ENCODE measurements at regions not wholly inside any gene's neighbourhood (a gene's known extent, or its start where the extent isn't known, plus 50 kb on each side); places are given as distances from the start of the nearest gene placed in this dataset.

DNA sequence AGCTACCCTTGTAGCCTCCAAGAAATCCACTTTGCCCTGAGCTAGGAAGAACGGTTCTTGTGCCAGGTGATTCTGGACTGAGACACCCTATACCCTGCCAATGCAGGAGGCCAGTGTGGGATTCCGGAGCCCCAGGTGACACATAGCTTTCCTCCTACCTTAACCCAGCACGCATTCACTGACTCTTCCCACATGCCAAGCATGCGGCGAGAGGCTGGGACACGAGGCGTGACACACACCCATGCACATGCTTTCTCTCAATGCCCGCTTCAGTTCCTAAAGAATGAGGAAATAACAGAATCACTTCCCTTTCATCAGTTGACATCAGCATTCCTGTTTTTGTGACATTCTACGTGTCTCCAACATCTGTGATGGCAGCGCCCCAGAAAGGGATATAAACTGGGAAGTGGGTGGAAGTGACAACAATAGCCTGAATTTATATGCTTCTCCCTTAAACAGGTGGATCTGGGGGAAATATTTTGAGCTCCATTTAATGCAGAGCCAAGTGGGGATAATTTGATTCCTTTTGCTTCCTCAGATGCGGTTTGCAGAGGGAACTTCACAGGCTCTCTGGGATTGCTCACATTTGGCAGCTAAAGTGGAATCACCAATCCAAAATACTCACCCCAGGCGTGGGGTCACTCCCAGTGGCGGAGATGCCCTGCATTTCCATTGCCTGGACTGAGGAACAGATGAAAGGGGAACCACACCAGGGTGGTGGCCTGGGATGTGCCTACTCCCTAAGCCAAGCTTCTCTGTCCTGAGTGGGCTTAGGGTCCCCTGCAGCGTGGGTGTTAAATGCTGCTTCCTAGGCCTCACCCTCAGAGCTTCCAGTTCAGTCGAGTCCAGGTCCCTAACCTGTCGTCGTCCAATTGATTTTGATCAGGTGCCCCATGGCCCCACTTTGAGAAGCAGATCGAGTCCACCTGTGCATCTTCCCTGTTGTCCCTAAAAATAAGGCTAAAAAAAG, 445.1 kb downstream of the SIPA1L2 start:
- intact Hi-C loops (cut with micrococcal nuclease; ENCODE audit: unreplicated experiment) = no loop called here
- H3K4me3 ChIP-seq (ENCODE audit: low read depth, low read length, poor library complexity, severe bottlenecking) = no peak overlapping the region
- TF ChIP-seq, protein P1, sequence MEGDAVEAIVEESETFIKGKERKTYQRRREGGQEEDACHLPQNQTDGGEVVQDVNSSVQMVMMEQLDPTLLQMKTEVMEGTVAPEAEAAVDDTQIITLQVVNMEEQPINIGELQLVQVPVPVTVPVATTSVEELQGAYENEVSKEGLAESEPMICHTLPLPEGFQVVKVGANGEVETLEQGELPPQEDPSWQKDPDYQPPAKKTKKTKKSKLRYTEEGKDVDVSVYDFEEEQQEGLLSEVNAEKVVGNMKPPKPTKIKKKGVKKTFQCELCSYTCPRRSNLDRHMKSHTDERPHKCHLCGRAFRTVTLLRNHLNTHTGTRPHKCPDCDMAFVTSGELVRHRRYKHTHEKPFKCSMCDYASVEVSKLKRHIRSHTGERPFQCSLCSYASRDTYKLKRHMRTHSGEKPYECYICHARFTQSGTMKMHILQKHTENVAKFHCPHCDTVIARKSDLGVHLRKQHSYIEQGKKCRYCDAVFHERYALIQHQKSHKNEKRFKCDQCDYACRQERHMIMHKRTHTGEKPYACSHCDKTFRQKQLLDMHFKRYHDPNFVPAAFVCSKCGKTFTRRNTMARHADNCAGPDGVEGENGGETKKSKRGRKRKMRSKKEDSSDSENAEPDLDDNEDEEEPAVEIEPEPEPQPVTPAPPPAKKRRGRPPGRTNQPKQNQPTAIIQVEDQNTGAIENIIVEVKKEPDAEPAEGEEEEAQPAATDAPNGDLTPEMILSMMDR (conservative IDR thresholded peaks at IDR 0.05; ENCODE audit: low read depth, low read length) = no peak
- no peak for TF ChIP-seq EZH2 (IDR thresholded peaks at IDR 0.05; ENCODE audit: borderline replicate concordance, low read depth, low read length, poor library complexity, severe bottlenecking)
- H3K36me3 ChIP-seq (ENCODE audit: insufficient read depth, low read length, poor library complexity, severe bottlenecking) = no peaks in the 10 kb centered on the region
- ChIA-PET POLR2A (ENCODE audit: low non-redundant PET) (no interaction called here), CTCF (no interaction called here)
- no TSS peak for BruUV-seq (replicated peaks)
- DNase-seq (ENCODE audit: low spot score) = no peak
- H3K27ac ChIP-seq (ENCODE audit: low read depth, low read length, poor library complexity, severe bottlenecking) = no peak overlapping the region
- peaks cover 5% of the 10 kb centered on the region for H3K4me1 ChIP-seq (ENCODE audit: insufficient read depth, low read length, poor library complexity, severe bottlenecking)
- H3K27me3 ChIP-seq (replicated peaks; ENCODE audit: insufficient read depth, low read depth, low read length, poor library complexity) = no peaks in the 10 kb centered on the region
- H3K9me3 ChIP-seq (ENCODE audit: low read depth, low read length, poor library complexity, severe bottlenecking) = no peaks in the 10 kb centered on the region

DNA sequence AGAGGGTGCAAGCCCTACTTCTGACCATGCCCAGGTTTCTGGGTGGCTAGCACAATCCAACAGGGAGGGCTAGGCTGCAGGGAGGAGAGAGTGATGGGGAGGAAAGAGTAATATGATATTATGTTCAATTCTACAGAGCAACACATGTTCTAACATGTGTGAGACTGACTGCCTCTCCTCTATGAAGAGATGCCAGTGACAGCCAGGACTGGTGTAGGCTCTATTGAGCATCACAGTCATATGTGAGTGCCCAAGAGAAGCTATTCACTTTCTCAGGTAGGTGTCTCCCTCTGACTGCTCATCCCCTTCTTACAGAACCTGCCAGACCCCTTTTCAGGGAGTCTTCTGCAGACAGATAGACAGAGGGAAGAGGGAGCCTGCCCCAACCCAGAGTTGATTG, 446.1 kb downstream of the SIPA1L2 start:
- no peak for DNase-seq (ENCODE audit: low spot score)
- ChIA-PET POLR2A (ENCODE audit: low non-redundant PET) (no interaction called here), CTCF (no interaction called here)
- TF ChIP-seq, protein P1 (conservative IDR thresholded peaks at IDR 0.05; ENCODE audit: low read depth, low read length) = no peak
- no peak for TF ChIP-seq EZH2 (IDR thresholded peaks at IDR 0.05; ENCODE audit: borderline replicate concordance, low read depth, low read length, poor library complexity, severe bottlenecking)
- Histone ChIP-seq H3K27me3 (replicated peaks; ENCODE audit: insufficient read depth, low read depth, low read length, poor library complexity) (no peaks in the 10 kb centered on the region), H3K4me3 (ENCODE audit: low read depth, low read length, poor library complexity, severe bottlenecking) (no peak overlapping the region), H3K36me3 (ENCODE audit: insufficient read depth, low read length, poor library complexity, severe bottlenecking) (no peaks in the 10 kb centered on the region), H3K9me3 (ENCODE audit: low read depth, low read length, poor library complexity, severe bottlenecking) (no peaks in the 10 kb centered on the region), H3K4me1 (ENCODE audit: insufficient read depth, low read length, poor library complexity, severe bottlenecking) (peaks cover 5% of the 10 kb centered on the region), H3K27ac (ENCODE audit: low read depth, low read length, poor library complexity, severe bottlenecking) (no peak overlapping the region)
- BruUV-seq (replicated peaks) = no TSS peak
- intact Hi-C loops (cut with micrococcal nuclease; ENCODE audit: unreplicated experiment) = no loop called here

DNA sequence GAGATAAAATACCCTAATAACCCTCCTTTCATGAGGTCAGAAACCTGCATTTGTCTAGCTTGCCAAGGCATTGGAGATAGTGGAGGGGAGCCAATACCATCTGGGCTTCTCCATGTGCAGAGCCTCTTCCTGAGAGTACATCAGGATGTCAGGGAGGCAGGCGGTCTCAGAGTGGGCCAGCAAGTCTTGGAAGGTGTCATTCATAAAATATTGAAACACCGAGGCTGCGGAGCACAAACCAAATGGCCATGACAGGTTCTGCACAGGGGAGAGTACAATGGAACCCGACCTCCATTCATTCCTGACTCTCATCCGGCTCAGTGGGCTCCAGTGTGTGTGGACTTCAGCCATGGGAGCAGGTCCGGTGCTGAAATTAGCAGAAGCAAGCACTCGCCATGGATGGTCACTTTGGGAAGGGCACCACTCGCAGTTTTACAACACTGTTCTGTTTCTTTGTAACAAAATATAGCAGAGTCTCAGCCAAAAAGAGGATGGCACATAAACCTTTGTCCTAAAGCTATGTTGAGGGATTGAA, 446.6 kb downstream of the SIPA1L2 start:
- ChIA-PET POLR2A (ENCODE audit: low non-redundant PET) (no interaction called here), CTCF (no interaction called here)
- Histone ChIP-seq H3K27ac (ENCODE audit: low read depth, low read length, poor library complexity, severe bottlenecking) (no peak overlapping the region), H3K36me3 (ENCODE audit: insufficient read depth, low read length, poor library complexity, severe bottlenecking) (no peaks in the 10 kb centered on the region), H3K27me3 (replicated peaks; ENCODE audit: insufficient read depth, low read depth, low read length, poor library complexity) (no peaks in the 10 kb centered on the region), H3K4me1 (ENCODE audit: insufficient read depth, low read length, poor library complexity, severe bottlenecking) (peaks cover 5% of the 10 kb centered on the region), H3K9me3 (ENCODE audit: low read depth, low read length, poor library complexity, severe bottlenecking) (no peaks in the 10 kb centered on the region), H3K4me3 (ENCODE audit: low read depth, low read length, poor library complexity, severe bottlenecking) (no peak overlapping the region)
- no TSS peak for BruUV-seq (replicated peaks)
- intact Hi-C loops (cut with micrococcal nuclease; ENCODE audit: unreplicated experiment) = no loop called here
- no peak for DNase-seq (ENCODE audit: low spot score)
- TF ChIP-seq, protein P1 (conservative IDR thresholded peaks at IDR 0.05; ENCODE audit: low read depth, low read length) = no peak
- no peak for TF ChIP-seq EZH2 (IDR thresholded peaks at IDR 0.05; ENCODE audit: borderline replicate concordance, low read depth, low read length, poor library complexity, severe bottlenecking)
